ENCODE measurements at regions not wholly inside any gene's neighbourhood (a gene's known extent, or its start where the extent isn't known, plus 50 kb on each side); places are given as distances from the start of the nearest gene placed in this dataset.

GRCh38 chr3:492586-493316, 296.2 kb downstream of the CHL1 start:
- Mint-ChIP-seq H3K9me3 (no peaks in the 10 kb centered on the region), H3K4me3 (no peak overlapping the region)
- DNase-seq: no peak

DNA sequence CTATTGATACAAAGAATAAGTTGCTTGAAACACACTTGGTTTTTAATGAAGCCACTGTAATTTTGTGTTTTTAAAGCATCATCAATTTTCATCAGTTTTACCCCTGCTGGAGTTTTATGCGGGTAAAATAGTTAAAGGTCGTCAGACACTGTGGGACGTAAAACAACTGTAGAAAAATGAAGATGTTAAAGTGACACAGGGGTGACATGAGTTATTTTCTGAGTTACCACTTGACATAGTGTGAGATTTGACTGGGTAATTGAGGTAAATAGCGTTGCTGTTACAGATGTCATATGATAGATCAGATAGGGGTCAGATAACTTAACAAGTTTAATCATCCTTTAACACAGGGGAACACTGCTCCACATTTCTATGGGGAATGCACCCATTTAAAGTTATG, 297.6 kb downstream of the CHL1 start:
- DNase-seq: no peak
- no peak overlapping the region for H3K27ac Mint-ChIP-seq
- CTCF ChIA-PET: no interaction called here

More at GRCh38 chr3:492586-493316, 296.2 kb downstream of the CHL1 start:
- Mint-ChIP-seq H3K27ac (no peak overlapping the region), H3K27me3 (no peaks in the 10 kb centered on the region), H3K4me1 (no peaks in the 10 kb centered on the region), H3K36me3 (no peaks in the 10 kb centered on the region)
- CTCF ChIA-PET: no interaction called here

GRCh38 chr3:498487-498886, 301.9 kb downstream of the CHL1 start:
- Mint-ChIP-seq H3K4me1 (no peaks in the 10 kb centered on the region), H3K27ac (no peak overlapping the region), H3K27me3 (no peaks in the 10 kb centered on the region), H3K9me3 (peaks cover 2% of the 10 kb centered on the region), H3K4me3 (no peak overlapping the region), H3K36me3 (no peaks in the 10 kb centered on the region)
- CTCF ChIA-PET: no interaction called here
- no peak for DNase-seq

More for the DNA sequence above, 297.6 kb downstream of the CHL1 start:
- Mint-ChIP-seq H3K4me3 (no peak overlapping the region), H3K36me3 (no peaks in the 10 kb centered on the region), H3K4me1 (no peaks in the 10 kb centered on the region), H3K9me3 (peaks cover 2% of the 10 kb centered on the region), H3K27me3 (no peaks in the 10 kb centered on the region)

GRCh38 chr3:499001-499761, 302.6 kb downstream of the CHL1 start:
- no peaks in the 10 kb centered on the region for H3K4me1 Mint-ChIP-seq
- no peaks in the 10 kb centered on the region for H3K27me3 Mint-ChIP-seq
- no peak overlapping the region for H3K4me3 Mint-ChIP-seq
- no peaks in the 10 kb centered on the region for H3K36me3 Mint-ChIP-seq
- no peak overlapping the region for H3K27ac Mint-ChIP-seq
- no peak for DNase-seq
- CTCF ChIA-PET: no interaction called here
- peaks cover 2% of the 10 kb centered on the region for H3K9me3 Mint-ChIP-seq

DNA sequence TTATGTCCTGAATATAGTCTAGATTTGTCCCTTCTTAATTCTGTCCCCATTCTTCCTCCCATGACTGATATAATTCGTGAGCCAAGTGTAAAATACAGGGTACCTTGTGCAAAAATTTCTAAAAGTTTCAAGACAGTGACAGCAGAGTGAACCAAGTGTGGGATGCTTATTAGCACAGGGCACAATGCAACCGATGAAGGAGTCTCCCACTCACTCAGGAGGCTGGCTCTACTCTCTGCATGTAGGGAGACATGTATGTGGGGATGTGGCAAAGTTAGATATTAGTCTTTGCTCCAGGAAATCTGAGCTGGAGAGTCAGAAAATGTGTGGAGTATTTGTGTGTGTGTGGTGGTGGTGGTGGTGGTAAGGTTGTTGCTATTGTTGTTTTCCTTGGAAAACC, 305.9 kb downstream of the CHL1 start:
- H3K4me1 Mint-ChIP-seq: no peaks in the 10 kb centered on the region
- H3K4me3 Mint-ChIP-seq: no peak overlapping the region
- no peak overlapping the region for H3K27ac Mint-ChIP-seq
- H3K27me3 Mint-ChIP-seq: no peaks in the 10 kb centered on the region
- H3K9me3 Mint-ChIP-seq: peaks cover 2% of the 10 kb centered on the region
- CTCF ChIA-PET: no interaction called here
- DNase-seq: no peak
- H3K36me3 Mint-ChIP-seq: no peaks in the 10 kb centered on the region

- Mint-ChIP-seq H3K9me3 (peaks cover 6% of the 10 kb centered on the region), H3K27ac (no peak overlapping the region), H3K4me1 (no peaks in the 10 kb centered on the region), H3K27me3 (no peaks in the 10 kb centered on the region), H3K36me3 (no peaks in the 10 kb centered on the region), H3K4me3 (no peak overlapping the region)
- DNase-seq: no peak
- CTCF ChIA-PET: no interaction called here
Observed at GRCh38 chr3:513301-513700, 316.7 kb downstream of the CHL1 start.

GRCh38 chr3:514192-514591, 317.6 kb downstream of the CHL1 start:
- Mint-ChIP-seq H3K27me3 (no peaks in the 10 kb centered on the region), H3K36me3 (no peaks in the 10 kb centered on the region), H3K9me3 (peaks cover 1% of the 10 kb centered on the region), H3K27ac (no peak overlapping the region), H3K4me3 (no peak overlapping the region), H3K4me1 (no peaks in the 10 kb centered on the region)
- DNase-seq: no peak
- CTCF ChIA-PET: no interaction called here

GRCh38 chr3:519026-519425, 322.5 kb downstream of the CHL1 start:
- no peak overlapping the region for H3K27ac Mint-ChIP-seq
- no peaks in the 10 kb centered on the region for H3K27me3 Mint-ChIP-seq
- no peak overlapping the region for H3K4me3 Mint-ChIP-seq
- no peaks in the 10 kb centered on the region for H3K4me1 Mint-ChIP-seq
- H3K9me3 Mint-ChIP-seq: no peaks in the 10 kb centered on the region
- CTCF ChIA-PET: no interaction called here
- H3K36me3 Mint-ChIP-seq: no peaks in the 10 kb centered on the region
- DNase-seq: no peak

DNA sequence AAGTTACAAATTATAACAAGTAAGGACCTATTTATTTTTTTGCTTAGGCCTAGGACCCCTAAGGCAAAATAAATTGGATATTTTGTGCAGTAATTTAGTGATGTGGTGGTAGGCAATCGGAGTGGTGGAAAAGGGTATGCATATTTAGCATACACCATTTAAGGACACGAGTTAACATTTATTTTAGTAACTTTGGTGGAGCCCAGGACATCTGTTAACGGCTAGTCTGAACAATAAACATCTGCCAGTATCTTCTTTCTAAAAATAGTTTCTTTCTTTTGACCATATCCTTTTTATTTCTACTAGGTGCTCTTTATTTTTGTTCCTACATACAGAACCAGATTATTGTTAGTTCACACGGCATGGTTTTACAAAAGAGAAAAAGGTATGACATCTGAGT, 326.3 kb downstream of the CHL1 start:
- DNase-seq: no peak
- Mint-ChIP-seq H3K27me3 (no peaks in the 10 kb centered on the region), H3K36me3 (no peaks in the 10 kb centered on the region), H3K4me3 (no peak overlapping the region), H3K27ac (no peak overlapping the region), H3K4me1 (no peaks in the 10 kb centered on the region), H3K9me3 (no peaks in the 10 kb centered on the region)
- CTCF ChIA-PET: no interaction called here

DNA sequence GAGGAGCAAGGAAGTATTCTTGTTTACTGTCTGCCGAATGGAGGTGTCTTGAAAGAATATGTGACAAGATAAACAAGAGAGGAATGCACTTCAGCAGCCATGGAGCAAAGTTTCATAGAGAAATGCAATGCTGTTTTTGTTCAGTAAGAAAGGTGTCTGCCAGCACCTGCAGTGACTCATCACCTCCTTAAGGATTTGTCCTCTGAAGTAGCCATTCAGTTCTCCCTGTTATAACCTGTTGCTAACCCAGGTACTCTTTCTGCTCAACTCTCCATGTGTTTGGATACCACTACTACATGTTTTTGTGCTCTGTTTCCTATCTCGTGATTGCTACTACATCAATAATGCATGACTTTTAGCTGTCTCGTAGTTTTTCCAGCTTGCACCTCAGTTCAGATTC, 328.9 kb downstream of the CHL1 start:
- Mint-ChIP-seq H3K27ac (no peak overlapping the region), H3K4me3 (no peak overlapping the region), H3K36me3 (no peaks in the 10 kb centered on the region), H3K9me3 (no peaks in the 10 kb centered on the region), H3K27me3 (no peaks in the 10 kb centered on the region), H3K4me1 (no peaks in the 10 kb centered on the region)
- CTCF ChIA-PET: no interaction called here
- no peak for DNase-seq

GRCh38 chr3:535566-536416, 339.2 kb downstream of the CHL1 start:
- DNase-seq: no peak
- Mint-ChIP-seq H3K36me3 (no peaks in the 10 kb centered on the region), H3K9me3 (peaks cover 19% of the 10 kb centered on the region), H3K4me3 (no peak overlapping the region), H3K4me1 (no peaks in the 10 kb centered on the region), H3K27me3 (no peaks in the 10 kb centered on the region), H3K27ac (no peak overlapping the region)
- CTCF ChIA-PET: no interaction called here

- no peaks in the 10 kb centered on the region for H3K36me3 Mint-ChIP-seq
- H3K9me3 Mint-ChIP-seq: peaks cover 18% of the 10 kb centered on the region
- no peak overlapping the region for H3K4me3 Mint-ChIP-seq
- CTCF ChIA-PET: no interaction called here
- no peaks in the 10 kb centered on the region for H3K27me3 Mint-ChIP-seq
- H3K27ac Mint-ChIP-seq: no peak overlapping the region
- DNase-seq: no peak
- H3K4me1 Mint-ChIP-seq: no peaks in the 10 kb centered on the region
Observed at GRCh38 chr3:536417-536813, 339.9 kb downstream of the CHL1 start.

DNA sequence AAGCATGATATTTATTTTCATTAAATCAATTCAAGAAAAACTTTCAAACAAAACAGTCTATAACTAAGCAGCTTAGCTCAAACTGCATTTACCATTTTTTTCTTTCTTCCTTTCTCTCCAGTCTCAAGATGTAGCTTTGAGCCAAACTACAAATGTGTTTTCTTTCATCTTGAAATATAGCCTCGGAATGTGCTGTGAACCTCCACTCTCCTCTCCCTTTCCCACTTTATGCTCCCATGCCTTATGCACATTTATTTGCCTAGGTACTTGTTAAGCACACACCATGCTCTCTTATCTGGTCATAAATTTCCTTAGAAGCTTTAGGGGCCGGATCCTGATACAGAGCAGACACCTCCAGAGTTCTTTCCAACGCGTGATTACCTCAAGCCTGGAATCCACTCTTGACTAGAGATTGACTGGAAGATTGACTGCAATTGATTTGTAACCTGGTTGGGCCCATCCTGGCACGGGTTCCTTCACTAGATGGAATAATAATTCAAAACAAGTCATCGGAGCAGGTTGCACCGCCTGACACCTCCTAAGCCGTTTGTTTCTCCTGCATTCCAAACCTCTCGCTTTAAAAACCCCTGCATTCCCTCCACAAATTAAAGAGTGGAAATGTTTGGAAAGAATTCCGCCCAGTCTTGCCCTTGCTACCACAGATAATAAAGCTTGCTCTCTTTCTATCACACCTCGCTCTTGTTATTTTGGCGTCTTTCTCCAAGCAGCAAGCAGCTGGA, 344.7 kb downstream of the CHL1 start:
- H3K27ac Mint-ChIP-seq: no peak overlapping the region
- CTCF ChIA-PET: no interaction called here
- DNase-seq: no peak
- H3K9me3 Mint-ChIP-seq: peaks cover 9% of the 10 kb centered on the region
- H3K4me3 Mint-ChIP-seq: no peak overlapping the region
- no peaks in the 10 kb centered on the region for H3K4me1 Mint-ChIP-seq
- H3K27me3 Mint-ChIP-seq: no peaks in the 10 kb centered on the region
- no peaks in the 10 kb centered on the region for H3K36me3 Mint-ChIP-seq

DNA sequence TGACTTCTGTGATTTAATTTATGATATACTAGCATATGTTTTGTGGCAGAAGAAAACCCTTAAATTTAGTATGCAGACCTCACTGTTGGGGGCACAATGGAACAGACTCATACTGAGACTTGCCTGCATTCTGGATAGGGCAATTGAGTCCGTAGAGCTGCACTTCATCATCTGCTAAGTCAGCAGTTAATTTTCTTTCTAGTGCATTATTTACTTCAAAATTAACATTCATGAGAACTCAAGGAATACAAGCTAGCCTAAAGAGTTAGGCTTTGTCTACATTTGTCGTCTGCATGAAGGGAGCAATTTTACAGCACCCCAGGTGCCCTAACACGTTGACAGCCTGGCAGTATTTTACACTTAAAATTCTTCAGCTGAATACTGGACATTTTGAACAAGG, 345.5 kb downstream of the CHL1 start:
- no peaks in the 10 kb centered on the region for H3K36me3 Mint-ChIP-seq

More for the DNA sequence above, 345.5 kb downstream of the CHL1 start:
- peaks cover 2% of the 10 kb centered on the region for H3K9me3 Mint-ChIP-seq
- no peak for DNase-seq
- no peak overlapping the region for H3K4me3 Mint-ChIP-seq
- no peaks in the 10 kb centered on the region for H3K4me1 Mint-ChIP-seq
- CTCF ChIA-PET: no interaction called here
- H3K27me3 Mint-ChIP-seq: no peaks in the 10 kb centered on the region
- no peak overlapping the region for H3K27ac Mint-ChIP-seq
